Pulmonary artery endothelial cell (primary cell): ENCODE measurements at regions not wholly inside any gene's neighbourhood (a gene's known extent, or its start where the extent isn't known, plus 50 kb on each side); places are given as distances from the start of the nearest gene placed in this dataset.
"Not testable (repeated sequence)": the region's sequence is repeated elsewhere in the genome, so short reads cannot be mapped to it uniquely, and the experiment has no call there.

Source experiments
- DNase-seq: peaks from one replicate; pipeline ENCODE4 v3.0.0-alpha.2; 2011; ENCODE audit warnings: low read depth, low spot score

DNA sequence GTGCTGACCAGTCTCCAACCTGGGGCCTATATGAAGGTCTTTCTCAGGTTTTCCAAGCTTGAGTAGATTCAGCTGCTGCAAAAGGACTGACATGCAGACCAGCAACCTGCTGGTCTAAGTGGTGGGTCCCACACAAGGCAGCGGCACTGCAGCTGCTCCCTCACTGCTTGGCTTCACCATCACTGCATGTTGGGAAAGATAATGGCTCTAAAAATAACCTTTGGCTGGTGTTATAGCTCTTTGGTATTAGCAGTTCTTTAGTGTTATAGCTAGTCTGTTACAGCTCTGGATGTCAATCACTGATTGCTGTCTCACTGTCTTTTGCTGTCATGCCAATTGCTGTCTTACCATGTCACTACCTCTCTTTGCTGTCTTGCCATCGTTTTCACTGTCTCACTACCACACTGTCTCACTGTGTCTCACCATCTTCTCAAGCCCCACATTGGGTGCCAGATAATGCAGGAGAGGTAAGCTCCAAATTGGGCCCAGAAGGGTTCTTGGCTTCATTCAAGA lies 726.4 kb downstream of the TENT5A start:
- no peak for DNase-seq

- DNase-seq, result no peak
These were observed 728.8 kb downstream of the TENT5A start for GRCh38 chr6:81023709-81024108.

DNA sequence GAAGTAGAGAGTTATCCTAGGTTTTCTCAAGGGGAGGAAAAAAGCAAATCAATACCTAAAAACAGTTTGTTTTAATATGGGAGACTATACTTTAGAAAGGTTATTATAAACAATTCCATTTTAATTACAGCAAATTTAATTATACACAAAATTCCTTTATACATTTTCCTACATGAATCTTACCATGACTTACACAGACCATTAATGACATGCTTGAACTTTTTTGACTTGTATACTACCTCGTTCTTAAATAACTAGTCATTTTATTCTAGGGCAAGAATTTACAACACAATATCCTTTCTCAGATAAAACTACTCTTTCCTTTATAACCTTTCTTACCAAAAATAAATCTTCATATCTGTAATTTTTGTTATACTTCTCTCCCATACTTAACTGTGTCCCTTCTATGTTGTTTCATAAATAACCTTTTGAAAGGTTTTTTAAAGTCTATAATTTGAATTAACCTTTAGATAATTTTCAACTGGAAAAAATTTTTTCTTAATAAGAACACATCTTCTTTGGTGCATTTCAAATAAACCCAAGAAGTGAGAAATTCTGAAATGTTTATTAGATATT lies 729.4 kb downstream of the TENT5A start:
- DNase-seq, result no peak

GRCh38 chr6:81017586-81017985 lies 734.9 kb downstream of the TENT5A start:
- not testable (repeated sequence) for DNase-seq

DNA sequence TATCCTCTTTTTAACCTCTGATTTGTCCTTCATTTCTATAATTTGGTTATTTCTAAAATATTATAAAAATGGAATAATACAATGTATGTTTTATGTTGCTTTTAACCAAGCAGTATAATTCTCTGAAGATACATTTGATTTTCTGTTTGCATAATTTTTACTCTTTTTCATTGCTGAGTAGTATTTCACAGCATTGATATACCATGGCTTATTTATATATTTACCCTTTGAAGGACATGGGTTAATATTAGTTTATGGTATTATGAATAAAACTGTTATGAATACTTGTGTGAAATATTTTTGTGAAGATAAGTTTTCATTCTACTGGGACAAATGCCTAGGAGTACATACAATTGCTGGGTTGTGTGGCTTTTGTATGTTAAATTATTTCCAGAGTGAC lies 748.6 kb downstream of the TENT5A start:
- no peak for DNase-seq

DNA sequence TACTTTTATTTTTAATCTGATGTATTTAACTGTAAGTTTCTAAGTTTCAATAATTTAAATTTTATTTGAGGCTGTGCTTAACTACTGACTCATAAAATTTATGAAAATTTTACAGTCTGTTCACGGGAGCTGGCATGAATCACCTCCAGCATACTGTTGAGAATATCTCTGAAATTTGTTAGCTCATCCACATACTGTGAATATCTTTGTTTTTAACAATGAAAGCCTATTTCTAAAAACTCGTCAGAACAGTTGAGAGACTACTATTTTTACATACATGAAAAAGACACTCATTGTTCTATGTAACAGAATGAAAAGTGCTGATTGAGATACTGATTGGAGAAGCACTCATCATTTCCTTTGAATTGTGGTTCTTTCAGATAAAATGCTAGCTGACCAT lies 749.3 kb downstream of the TENT5A start:
- DNase-seq, result no peak

GRCh38 chr6:81002126-81002525 lies 750.4 kb downstream of the TENT5A start:
- no peak for DNase-seq

- DNase-seq, result no peak
These were observed 761.2 kb downstream of the TENT5A start for GRCh38 chr6:80991316-80991715.

- DNase-seq, result no peak
These were observed 763.6 kb downstream of the TENT5A start for GRCh38 chr6:80988892-80989291.

DNA sequence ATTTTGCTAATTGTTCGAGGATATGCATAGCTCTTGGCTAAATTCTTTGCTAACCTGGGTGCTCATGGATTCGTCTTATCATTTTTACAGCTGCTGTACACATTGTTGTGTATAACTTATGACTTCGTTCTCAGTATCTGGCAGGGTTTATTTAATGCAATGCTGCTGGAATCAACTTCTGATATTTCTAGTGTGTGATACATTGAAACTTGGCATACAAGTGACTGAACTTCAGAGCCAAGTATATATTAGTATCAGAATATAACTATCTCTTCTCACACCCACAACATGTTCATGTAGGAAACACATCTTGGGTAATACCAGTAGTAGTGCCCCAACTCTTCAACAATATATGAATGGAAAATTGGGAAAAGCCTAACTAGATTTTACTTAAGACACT lies 764.2 kb downstream of the TENT5A start:
- no peak for DNase-seq

DNA sequence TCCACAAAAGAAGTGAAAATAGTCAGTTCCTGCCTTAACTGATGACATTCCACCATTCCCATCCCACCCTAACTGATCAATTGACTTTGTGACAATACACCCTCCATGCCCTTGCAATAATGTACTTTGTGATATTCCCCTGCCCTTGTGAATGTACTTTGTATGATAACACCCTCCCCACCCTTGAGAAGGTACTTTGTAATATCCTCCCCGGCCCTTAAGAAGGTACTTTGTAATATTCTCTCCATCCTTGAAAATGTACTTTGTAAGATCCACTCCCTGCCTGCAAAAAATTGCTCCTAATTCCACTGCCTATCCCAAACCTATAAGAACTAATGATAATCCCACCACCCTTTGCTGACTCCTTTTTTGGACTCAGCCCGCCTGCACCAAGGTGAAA lies 771.3 kb downstream of the TENT5A start:
- DNase-seq, result not testable (repeated sequence)

DNA sequence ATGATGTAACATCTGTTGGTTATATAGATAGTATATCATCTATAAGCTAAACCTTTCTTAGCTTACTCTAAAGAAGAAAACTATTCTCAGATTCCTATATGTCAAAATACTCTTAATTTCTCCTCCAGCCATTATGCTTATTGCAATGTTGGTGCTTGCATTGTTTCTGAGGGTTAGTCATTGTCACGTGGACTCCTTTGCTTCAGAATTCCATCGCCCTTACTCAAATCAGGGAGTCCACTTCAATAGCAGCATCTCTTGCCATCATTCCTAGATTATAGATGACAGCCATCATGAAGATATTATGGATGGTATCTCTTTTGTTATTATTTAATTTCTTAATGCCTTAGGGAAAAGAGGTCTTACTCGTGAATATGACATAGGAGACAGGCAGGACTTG lies 776.1 kb downstream of the TENT5A start:
- DNase-seq, result no peak

DNA sequence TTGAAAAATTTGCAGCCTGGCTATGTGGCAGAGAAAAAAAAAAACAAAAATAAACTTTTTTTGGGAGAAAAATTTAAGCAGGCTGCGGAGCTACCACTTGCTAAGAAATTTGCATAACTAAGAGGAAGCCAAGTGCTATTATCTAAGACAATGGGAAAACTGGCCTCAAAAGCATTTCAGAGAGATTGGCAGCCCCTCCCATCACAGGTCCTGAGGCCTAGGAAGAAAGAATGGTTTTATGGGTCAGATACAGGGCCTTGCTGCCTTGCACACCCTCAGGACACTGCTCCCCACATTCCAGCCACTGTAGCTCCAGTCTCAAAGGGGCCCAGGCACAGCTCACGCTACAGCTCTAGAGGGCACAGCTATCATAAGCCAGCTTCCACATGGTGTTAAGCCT lies 777.9 kb downstream of the TENT5A start:
- DNase-seq, result no peak

DNA sequence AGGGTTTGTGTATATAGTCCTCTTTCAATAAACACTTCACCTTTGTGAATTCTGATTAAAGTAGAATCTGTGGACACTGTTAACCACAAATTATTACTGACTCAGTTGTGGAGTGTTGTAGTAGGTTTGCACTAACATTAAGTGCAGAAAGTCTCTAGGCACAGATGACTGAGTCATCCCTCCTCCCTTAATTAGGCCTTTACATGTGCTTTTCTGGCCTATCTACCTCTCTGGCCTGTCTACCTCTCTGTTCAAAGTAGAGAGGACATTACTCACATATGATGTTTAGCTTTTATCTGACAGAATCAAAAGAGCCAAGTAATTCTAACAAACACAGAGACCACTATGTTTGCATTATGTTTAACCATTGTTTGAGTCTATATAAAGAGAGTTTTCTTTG lies 783.0 kb downstream of the TENT5A start:
- no peak for DNase-seq

DNA sequence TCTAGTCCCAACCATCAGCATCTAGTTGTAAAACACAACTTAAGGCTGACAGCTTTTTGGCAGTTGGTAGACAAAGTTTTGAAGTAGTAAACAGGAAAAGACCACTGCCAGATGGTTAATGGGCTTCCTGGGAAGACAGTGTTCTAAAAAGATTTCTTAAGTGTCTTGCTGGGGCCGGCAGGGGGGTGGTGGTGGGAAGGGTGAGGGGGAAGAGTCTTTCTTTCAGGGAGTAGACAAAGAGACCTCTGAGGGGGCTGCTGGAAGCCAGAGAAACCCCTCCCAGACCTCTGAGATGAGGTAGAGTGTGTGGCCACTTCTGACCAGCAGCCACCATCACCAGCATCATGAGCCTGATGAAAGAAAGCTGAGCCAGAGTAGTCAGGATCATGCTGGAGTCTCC lies 784.9 kb downstream of the TENT5A start:
- DNase-seq, result no peak

DNA sequence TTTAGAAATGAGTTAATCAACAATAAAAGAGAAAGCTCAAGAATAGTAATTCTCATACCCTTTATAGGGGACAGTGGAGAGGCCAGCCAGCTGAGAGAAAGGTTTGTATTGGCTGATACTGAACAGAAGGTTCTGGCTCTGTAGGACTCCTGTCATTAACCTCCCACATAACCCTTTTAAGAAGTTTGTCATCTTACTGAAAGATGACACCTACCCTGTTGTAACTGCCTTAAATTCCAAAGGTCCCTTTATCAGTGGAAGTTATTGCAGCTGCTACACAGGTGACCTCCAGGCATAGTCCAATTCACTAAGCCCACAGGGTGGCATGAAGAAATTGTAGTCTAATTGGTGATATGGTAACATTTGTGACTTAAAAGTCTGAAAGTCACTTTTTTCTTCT lies 790.1 kb downstream of the TENT5A start:
- no peak for DNase-seq

- DNase-seq, result no peak
These were observed 791.3 kb downstream of the TENT5A start for GRCh38 chr6:80961166-80961565.

GRCh38 chr6:80959034-80959433 lies 793.4 kb downstream of the TENT5A start:
- DNase-seq, result no peak

DNA sequence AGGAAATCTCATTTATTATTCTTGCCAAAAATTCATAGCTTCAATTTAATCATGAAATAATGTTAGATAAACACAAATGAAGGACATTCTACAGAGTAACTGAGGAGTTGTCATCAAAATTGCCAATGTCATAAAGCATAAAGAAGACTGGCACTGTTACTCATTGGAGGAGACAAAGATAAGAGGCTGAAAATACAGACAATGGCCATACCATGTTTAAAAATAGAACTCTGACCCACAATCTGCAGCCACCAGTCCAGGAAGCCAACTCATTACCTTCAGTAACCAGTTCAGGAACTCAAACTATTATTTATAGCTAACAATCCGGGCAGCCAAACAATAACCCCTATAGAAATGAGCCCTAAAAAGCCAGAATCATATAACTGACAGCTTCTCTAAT lies 795.6 kb downstream of the TENT5A start:
- DNase-seq, result no peak

DNA sequence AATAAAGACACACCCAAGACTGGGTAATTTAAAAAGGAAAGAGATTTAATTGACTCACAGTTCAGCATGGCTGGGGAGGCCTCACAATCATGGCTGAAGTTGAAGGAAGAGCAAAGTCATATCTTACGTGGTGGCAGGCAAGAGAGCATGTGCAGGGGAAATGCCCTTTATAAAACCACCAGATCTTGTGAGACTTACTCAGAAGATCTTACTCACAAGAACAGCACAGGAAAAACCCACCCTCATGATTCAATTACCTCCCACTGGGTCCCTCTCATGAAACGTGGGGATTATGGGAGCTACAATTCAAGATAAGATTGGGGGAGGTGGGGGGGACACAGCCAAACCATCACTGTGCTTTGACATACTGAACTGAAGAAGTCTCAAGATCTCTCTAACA lies 800.0 kb downstream of the TENT5A start:
- DNase-seq, result not testable (repeated sequence)

DNA sequence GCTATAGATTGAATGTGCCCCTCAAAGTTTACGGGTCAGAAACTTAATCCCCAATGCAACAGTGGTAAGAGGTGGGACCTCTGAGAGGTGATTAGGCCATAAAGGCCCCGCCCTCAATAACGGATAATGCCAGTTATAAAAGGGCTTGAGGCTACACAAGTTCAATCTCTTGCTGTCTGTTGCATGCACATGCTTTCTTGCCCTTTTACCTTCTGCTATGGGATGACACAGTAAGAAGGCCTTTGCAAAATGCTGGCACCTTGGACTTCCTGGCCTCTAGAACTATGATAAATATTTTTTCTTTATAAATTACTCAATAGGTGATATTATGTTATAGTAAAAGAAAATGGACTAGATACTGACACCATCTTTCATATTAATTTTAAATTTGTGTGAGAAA lies 806.1 kb downstream of the TENT5A start:
- DNase-seq, result no peak

- DNase-seq, result no peak
These were observed 809.6 kb downstream of the TENT5A start for GRCh38 chr6:80942911-80943310.

- no peak for DNase-seq
These were observed 811.5 kb downstream of the TENT5A start for GRCh38 chr6:80940976-80941375.

- DNase-seq, result no peak
These were observed 811.9 kb downstream of the TENT5A start for GRCh38 chr6:80940571-80940970.
